ENCODE measurements at regions not wholly inside any gene's neighbourhood (a gene's known extent, or its start where the extent isn't known, plus 50 kb on each side); places are given as distances from the start of the nearest gene placed in this dataset.
"Not testable (repeated sequence)": the region's sequence is repeated elsewhere in the genome, so short reads cannot be mapped to it uniquely, and the experiment has no call there.

DNA sequence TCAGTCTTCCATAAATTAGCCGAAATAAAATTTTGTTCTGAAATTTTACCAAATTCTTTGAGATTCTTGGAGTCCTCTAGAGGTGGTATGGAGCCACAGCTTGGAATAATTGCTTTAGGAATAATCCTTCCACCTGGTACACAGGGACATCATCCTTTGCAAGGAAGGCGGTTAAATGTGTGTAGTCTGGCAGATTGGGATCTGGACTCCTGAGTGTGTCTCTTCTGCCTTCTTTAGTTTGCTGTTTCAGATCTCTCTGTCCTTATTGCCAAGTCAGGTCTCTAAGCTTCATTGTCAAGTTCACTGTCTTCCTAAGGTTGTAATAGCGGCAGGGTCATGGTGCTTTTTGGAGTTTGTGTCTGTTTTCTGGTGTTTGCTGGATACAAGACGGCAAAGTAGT, 393.9 kb upstream of the RGS6 start:
- CTCF ChIA-PET, result no interaction called here
- POLR2A ChIA-PET, result no interaction called here

DNA sequence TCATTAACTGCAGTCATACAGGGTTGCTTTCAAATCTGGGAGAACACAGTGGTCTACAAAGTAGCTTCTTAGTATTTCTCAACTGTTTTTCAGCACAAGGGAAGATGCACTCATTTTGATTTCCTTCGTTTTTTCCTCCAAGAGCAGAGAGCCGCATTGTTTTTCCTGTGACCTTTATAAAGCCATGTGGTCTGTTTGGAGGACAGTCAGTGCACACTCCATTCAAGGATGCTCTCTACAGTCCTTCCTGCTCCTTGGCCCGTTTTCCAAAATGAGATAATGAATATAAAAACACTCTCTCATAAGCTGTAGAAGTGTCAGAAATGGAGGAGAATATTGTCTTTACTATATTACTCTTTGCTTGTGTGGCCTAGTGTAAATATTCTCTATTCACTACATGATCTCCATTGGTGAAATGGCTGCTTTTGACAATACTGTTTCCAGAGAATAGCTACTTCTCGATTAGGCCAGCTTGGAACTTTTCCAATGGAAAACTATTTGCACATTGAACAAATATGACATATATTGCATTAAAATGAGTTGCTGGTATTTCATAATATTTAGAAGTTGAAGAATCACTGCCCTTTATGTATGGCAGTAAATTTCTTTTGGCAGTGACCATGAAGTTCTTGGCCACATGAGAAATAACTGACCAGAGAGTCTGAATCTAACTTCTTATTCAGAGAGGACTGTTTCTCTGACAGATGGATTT, 393.1 kb upstream of the RGS6 start:
- CTCF ChIA-PET, result no interaction called here

DNA sequence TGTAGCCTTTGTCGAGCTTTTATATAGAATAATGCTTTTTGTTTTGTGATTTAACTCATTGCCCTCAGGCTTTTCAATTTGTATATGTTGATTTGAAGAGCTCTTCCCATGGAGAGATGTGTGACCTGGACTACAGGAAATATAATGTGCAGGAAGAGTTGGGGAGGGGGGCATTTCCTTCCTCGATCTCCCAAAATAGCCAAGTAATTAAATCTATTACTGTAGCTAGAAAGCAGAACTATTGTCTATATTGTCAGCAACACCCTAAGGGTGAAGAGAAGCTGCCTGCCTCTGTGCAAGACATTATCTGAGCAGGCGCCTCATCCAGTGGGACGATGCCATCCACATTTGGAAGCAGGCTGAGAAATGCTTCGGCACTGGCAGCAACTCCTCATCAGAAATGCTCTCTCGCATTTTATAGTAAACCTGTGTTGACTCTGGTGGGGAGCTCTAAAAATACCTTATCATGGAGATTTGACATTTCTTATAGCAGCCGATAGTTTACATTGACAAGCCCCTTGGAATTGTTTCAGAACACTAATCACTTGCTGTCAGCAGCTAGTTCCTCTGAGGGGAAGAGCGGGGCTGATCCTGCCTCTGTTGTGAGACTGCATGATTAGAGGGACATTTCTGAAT, 392.5 kb upstream of the RGS6 start:
- ChIA-PET POLR2A (no interaction called here), CTCF (no interaction called here)

More for the DNA sequence above, 393.1 kb upstream of the RGS6 start:
- POLR2A ChIA-PET, result no interaction called here

DNA sequence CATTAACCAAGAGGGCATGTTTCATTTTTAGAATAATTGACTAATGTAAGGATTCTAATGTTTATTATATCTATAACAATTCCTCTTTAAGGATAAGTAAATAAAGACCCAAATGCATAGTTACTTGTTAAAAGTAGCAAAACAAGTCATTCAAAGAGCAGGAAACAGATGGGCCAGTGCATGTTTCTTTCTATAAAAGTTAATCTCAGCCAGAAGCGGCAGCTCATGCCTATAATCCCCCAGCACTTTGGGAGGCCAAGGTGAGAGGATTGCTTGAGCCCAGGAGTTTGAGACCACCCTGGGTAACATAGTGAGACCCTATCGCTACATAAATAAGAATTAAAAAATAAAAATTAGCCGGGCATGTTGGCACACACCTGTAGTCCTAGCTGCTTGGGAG, 391.0 kb upstream of the RGS6 start:
- CTCF ChIA-PET, result no interaction called here
- POLR2A ChIA-PET, result no interaction called here

DNA sequence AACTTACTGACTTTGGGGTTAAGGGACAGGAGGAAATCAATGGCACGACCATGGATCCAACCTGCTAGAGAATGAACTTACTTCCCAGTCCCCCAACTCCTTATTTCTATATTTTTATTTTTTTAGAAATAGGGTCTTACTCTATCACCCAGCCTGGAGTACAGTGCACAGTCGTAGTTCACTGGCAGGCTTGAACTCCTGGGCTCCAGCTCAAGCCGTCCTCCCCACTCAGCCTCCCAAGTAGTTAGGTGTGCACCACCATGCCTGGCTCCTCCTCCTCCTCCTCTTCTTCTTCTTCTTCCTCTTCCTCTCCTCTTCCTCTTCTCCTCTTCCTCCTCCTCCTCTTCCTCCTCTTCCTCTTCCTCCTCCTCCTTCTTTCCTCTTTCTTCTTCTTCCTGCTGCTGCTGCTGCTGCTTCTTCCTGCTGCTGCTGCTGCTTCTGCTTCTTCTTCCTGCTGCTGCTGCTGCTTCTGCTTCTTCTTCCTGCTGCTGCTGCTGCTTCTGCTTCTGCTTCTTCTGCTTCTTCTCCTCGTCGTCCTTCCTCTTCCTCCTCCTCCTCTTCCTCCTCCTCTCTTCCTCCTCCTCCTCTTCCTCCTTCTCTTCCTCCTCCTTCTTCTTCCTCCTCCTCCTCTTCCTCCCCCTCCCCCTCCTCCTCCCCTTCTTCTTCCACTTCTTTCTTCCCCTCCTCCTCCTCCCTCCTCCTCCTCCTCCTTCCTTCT, 390.1 kb upstream of the RGS6 start:
- POLR2A ChIA-PET, result no interaction called here
- CTCF ChIA-PET, result no interaction called here

DNA sequence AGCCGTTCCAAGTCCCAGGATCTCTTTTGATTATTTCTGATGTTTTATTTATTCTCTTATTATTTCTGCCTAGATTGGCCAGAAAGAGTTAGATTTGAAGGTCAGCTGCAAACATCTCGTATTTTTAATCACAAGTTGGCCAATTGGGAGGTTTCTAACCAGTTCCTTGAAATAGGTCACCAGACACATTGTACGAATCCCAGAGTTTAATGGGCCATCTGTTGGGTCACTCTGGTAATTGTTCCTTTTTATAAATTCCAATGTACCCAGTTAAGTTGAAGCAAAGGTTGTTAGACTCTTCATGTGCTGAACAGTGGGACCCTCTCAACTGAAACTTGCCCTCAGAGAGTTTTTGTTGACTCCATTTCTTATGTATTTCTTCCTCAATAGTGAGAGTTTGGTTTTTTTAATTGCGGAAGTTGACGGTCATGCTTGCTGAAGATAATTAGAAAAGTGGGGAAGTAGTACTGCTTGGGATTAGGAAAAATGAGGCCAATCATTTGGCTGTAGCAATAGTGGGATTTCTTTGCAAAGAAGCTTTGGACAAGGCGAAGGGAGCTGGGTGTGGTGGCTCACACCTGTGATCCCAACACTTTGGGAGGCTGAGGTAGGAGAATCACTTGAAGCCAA, 382.7 kb upstream of the RGS6 start:
- CTCF ChIA-PET, result no interaction called here
- POLR2A ChIA-PET, result no interaction called here

DNA sequence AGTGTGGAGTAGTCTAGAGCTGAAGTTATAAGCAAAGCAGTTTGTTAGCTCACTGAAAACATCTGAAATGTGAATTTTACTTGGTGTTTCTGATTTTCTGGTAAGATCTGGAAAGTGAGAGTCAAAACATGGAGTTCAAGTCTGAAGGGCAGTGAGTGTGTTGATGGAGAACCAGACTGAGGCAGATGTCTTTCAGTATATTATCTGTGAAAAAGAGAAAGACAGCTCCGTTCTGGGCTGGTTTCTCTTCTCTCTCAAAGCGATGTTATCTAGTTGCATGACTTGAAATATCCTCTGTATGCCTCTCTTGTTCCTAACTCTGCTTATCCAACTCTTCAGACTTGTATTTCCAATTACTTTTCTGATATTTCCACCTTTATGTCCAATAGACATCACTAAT, 381.9 kb upstream of the RGS6 start:
- ChIA-PET POLR2A (interaction anchor here (0.6 kb wide), 1 partner anchor 114 kb away, joined by 4 read pairs; no protein-coding TSS in a partner anchor), CTCF (no interaction called here)

DNA sequence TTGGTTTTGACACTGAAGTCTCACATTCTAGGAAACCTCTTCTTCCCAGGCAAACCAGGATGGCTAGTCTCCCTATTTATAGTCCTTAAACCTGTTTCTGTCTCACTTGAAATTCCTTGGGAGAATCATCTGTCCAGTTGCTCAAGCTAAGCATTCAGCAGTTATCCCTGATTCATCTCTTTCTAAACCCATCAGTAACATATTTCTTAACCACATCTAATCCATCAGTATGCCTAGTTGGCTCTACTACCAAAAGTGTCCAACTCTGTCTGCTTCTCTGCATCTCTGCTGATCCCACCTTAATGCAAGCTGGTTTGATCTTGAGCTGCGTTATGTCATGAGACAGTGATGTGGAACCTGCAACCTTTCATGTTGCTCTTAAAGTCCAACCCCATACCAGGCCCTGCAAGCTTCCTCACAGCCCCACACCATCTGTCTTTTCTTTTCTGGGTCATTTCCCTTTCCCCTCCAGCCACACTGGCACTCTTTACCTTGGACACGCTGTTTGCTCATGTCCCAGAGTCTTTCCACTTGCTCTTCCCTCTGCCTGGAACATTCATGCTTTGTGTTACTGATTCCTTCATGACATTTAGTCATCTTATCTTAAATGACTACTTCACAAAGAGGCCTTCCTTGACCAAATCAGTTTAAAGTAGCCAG, 380.8 kb upstream of the RGS6 start:
- POLR2A ChIA-PET, result interaction anchor here (0.6 kb wide), 1 partner anchor 115 kb away, joined by 4 read pairs; no protein-coding TSS in a partner anchor
- CTCF ChIA-PET, result interaction anchor here (1.4 kb wide), 1 partner anchor 47 kb away, joined by 4 read pairs; no protein-coding TSS in a partner anchor

DNA sequence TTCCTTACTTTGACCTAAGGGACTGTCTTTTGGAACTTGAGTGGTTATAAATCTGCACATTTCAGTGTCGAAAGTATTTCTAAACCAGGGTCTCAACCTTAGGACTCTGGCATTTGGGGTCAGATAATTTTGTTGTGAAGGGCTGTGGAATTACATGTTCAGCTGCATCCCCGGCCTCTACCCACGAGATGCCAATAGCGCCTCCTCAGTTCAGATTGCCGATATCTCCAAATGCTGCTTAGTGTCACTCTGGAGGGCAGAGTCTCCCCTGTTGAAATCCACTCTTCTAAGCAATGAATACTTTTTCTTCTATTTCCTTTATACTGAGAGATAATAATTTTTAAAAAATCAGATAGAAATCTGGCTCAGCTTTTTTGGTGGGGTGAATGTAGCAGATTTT, 379.4 kb upstream of the RGS6 start:
- CTCF ChIA-PET, result interaction anchor here (1.4 kb wide), 1 partner anchor 46 kb away, joined by 4 read pairs; no protein-coding TSS in a partner anchor
- POLR2A ChIA-PET, result no interaction called here

DNA sequence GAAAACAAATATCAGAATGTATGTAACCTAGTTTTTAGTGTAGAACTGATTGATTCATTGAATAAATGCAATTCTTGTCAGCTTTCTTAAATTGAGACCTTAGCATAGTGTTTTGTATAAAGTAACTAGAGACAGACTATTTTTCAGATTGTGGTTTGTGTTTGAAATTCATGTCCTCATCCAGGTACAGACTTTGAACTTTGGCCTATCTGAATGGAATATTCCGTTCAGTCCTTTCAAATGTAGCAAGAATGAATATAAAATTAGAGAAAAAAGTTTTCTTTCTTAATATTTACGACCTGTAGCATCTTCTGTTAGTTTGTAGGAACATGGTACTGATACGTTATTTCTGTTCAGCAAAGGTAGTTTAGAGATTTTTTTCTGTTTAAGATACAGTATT, 378.4 kb upstream of the RGS6 start:
- POLR2A ChIA-PET, result interaction anchor here (1.3 kb wide), 1 partner anchor 56 kb away, joined by 3 read pairs; no protein-coding TSS in a partner anchor

DNA sequence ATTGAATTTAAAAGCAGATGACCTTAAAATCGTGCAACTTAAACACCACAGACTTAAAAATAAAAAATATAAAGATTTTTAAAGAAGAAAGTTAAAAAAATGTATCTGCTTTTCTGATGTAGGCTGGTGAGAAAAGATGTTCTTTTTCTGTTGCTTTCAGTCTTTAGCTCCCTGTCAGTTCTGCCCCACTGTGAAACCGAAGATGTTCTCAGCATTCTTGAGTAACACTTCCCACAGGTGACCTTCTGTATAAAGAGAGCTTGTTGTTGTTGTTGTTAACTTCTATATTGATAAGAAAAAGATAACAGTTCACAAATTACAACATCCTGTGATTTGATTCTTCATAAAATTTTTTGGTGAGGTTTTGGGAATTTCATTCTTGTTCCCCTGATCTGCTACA, 377.9 kb upstream of the RGS6 start:
- CTCF ChIA-PET, result interaction anchor here (1.6 to 1.7 kb wide), 2 partner anchors 38 to 230 kb away, joined by 3 to 4 read pairs; no protein-coding TSS in a partner anchor
- POLR2A ChIA-PET, result interaction anchor here (1.3 kb wide), 1 partner anchor 57 kb away, joined by 3 read pairs; no protein-coding TSS in a partner anchor

More for the DNA sequence above, 378.4 kb upstream of the RGS6 start:
- CTCF ChIA-PET, result interaction anchor here (1.7 kb wide), 1 partner anchor 38 kb away, joined by 3 read pairs; no protein-coding TSS in a partner anchor

DNA sequence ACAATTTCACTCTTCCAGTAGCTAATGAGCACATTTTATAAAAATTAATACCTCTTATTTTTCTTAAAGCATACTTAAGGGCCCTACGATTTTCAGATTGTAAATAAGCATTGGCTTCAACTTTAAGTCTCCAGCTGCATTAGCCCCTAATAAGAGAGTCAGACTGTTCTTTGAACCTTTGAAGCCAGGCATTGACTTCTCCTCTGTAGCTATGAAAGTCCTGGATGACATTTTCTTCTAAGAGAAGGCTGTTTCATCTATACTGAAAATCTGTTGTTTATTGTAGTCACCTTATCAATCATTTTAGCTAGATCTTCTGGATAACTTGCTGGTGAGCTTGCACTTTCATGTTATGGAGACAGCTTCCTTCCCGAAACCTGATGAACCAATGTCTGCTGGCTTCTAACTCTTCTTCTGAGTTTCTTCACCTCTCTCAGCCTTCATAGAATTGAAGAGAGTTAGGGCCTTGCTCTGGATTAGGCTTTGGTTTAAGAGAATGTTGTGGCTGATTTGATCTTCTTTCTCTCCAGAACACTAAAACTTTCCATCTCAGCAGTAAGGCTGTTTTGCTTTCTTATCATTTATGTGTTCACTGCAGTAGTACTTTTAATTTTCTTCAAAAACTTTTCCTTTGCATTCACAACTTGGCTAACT, 377.1 kb upstream of the RGS6 start:
- CTCF ChIA-PET, result interaction anchor here (1.5 to 1.7 kb wide), 3 partner anchors 37 to 412 kb away, joined by 3 to 6 read pairs (median 4); no protein-coding TSS in a partner anchor
- POLR2A ChIA-PET, result interaction anchor here (1.0 to 1.3 kb wide), 3 partner anchors 58 to 413 kb away, joined by 3 to 7 read pairs (median 4); partner anchors contain the start of gene SIPA1L1

DNA sequence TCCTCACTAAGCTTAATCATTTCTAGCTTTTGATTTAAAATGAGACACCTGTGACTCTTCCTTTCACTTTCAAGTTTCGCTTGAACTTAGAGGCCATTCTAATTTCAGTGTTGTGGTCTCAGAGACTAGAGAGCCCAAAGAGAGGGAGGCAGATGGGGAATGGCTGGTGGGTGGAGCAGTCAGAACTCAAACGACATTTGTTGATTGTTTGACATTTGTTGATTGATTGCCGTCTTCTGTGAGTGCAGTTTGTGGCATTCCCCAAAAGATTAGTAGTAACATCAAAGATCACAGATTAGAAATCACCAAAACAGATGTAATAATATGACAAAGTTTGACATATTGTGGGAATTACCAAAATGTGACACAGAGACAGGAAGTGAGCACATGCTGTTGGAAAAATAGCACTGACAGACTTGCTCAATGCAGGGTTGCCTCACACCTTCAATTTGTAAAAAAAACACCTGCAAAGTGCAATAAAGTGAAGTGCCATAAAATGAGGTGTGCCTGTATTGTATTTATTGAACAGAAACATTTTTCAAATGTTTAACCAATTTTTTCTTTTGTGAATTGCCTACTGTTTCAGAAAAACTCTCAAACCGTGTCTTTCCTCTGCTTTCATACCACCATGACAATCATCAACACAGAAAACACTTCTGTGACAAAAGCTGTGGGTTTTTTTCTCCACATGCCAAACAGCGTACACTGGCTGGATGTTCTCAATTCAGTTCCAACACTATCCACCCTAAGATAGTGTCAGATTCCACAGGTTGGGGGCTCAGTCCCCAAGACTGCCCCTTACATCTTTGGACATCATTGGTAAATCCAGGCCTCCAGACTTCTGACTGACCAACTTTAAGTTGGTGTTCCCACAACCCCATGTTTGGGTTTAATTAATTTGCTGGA, 376.3 kb upstream of the RGS6 start:
- ChIA-PET POLR2A (interaction anchor here (0.6 to 1.3 kb wide), 3 partner anchors 43 to 413 kb away, joined by 4 to 7 read pairs (median 7); partner anchors contain the start of gene SIPA1L1), CTCF (interaction anchor here (1.5 to 1.7 kb wide), 3 partner anchors 36 to 413 kb away, joined by 3 to 6 read pairs (median 4); no protein-coding TSS in a partner anchor)

DNA sequence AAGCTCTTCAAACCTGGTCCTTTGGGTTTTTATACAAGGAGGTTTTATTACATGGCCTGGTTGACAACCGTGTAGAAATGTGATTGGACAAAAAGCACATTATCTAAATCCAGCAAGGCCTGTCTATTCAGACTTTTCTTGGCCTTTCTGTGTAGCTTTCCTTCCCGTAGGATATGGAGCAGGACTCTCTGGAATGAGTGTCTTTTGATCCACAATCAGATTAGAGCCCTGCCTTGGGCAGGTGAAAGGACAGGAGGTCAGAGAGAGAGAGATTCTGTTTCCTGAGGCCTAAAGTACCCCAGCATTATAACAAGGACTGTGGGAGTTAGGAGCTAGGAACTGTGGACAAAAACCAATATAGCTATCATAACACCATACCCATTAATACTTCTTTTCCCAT, 375.5 kb upstream of the RGS6 start:
- POLR2A ChIA-PET, result interaction anchor here (0.6 kb wide), 1 partner anchor 42 kb away, joined by 7 read pairs; no protein-coding TSS in a partner anchor
- CTCF ChIA-PET, result no interaction called here

DNA sequence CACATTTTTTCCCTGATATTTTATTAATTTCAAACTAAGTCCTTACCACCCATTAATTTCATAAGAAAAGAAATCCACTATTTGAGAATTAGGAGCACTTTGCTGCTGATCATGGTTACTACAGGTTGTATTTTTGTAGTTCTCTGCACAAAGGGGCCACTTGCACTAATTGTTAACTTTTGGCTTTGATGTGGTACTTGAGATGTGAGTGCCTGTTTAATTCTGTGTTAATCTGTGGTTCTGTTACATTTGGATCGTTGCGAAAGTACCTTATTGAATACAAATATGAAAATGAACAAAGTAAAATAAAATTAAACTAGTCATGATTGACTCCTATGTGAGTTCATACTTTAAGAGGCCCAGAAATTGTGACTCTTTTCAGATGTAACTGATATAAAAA, 374.9 kb upstream of the RGS6 start:
- CTCF ChIA-PET, result no interaction called here
- POLR2A ChIA-PET, result no interaction called here

DNA sequence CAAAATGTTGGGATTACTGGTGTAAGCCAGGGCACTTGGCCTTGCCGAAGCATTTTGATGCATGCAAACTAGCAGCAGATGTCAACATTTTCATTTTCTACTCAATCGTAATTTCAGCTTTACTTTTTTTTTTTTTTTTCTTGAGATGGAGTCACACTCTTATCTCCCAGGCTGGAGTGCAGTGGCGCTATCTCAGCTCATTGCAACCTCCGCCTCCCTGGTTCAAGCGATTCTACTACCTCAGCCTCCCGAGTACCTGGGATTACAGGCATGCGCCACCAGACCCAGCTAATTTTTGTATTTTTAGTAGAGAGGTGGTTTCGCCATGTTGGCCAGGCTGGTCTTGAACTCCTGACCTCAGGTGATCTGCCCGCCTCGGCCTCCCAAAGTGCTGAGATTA, 373.3 kb upstream of the RGS6 start:
- POLR2A ChIA-PET, result not testable (repeated sequence)
- CTCF ChIA-PET, result interaction anchor here (0.6 kb wide), 1 partner anchor 195 kb away, joined by 3 read pairs; no protein-coding TSS in a partner anchor

DNA sequence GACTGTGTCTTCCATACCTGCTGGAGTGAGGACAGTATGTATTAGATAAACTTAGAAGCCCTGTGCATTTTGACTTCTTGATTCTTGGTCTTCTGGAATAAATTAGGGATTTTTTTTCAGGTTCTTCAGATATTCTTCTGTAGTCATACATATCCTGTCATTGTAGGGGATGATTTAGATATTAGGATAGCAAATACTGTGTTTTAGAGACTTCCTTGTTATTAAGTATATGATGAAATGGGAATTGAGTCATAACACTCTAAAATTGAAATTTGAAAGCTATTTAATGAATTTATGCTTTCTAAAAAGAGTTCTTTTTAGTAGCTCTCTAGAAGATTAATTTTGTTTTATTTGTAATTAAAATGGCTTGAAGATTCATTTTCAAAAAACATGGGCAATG, 371.5 kb upstream of the RGS6 start:
- POLR2A ChIA-PET, result no interaction called here

More for the DNA sequence above, 371.5 kb upstream of the RGS6 start:
- CTCF ChIA-PET, result no interaction called here

All from activated CD8-positive, alpha-beta memory T cell treated with anti-CD3 and anti-CD28 coated beads for 36 hours (primary cell).